Activated gamma-delta T cell treated with anti-CD3 and anti-CD28 coated beads, Interleukin-2, amount 50 U/mL, for 16 hours (primary cell): ENCODE measurements at regions not wholly inside any gene's neighbourhood (a gene's known extent, or its start where the extent isn't known, plus 50 kb on each side); places are given as distances from the start of the nearest gene placed in this dataset.
"Not testable (repeated sequence)": the region's sequence is repeated elsewhere in the genome, so short reads cannot be mapped to it uniquely, and the experiment has no call there.

Experiments
- DNase-seq: peaks from one replicate; pipeline ENCODE4 v3.0.0-alpha.2; 2020; ENCODE audit warnings: low read depth

DNA sequence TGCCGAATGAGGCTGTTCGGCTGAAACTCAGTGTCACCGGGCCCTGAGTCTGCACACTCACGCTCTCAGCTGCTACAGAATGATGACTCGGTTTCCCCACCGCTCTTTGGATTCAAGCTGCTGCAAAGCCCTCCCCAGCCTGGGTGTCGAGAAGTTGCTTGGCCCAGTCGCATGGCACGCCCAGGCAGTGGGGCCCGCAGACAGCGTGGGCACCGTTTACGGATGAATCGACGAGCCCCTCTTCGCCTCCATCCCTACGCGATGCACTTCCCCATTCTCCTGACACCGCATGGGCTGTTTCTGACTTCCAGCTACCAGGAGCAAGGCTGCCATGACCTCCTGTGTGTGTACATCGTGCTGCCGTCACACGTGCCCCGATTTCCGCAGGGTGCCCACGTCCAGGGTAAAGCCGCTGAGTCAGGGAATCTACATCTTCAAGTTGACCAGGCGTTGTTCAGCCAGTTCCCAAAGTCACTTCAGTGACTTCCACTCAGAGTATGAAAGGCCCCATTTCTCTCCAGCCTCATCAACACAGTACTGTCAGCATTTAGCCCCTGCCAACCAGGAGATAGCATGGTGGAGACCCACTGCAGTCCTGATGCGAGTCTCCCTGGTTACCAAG, 60.3 kb upstream of the GPC1 start:
- DNase-seq, result no peak

DNA sequence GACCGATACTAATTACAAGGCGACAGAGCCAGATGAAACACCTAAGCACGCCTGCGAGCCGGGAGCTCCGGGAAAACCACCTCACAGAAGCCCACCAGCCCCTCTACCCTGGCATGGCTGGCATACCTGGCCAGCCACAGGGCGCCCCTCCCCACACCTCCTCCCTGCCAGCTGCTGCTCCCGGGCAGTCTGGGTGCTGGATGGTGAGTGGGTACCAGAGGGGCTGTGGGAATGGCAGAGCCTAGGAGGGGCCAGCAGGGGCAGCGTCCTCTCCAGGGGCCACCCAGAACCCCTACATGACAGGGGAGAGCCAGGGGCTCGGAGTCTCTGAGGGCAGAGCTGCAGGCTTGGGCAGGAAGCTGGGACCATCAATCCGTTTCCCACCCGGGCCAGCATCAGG, 58.7 kb upstream of the GPC1 start:
- no peak for DNase-seq

DNA sequence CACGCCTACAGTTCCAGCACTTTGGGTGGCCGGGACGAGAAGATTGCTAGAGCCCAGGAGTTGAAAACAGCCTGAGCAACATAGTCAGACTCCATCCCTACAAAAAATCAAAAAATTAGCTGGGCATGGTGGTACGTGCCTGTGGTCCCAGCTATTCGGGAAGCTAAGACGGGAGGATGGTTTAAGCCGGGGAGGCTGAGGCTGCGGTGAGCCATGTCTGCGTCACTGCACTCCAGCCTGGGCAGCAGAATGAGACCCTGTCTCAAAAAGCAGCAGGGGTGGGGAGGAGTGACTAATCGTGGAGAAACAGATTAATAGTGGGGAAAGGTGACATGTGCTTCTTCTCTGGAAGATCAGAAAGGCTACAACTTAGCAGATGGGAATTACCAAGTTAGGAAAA, 58.1 kb upstream of the GPC1 start:
- DNase-seq, result no peak

DNA sequence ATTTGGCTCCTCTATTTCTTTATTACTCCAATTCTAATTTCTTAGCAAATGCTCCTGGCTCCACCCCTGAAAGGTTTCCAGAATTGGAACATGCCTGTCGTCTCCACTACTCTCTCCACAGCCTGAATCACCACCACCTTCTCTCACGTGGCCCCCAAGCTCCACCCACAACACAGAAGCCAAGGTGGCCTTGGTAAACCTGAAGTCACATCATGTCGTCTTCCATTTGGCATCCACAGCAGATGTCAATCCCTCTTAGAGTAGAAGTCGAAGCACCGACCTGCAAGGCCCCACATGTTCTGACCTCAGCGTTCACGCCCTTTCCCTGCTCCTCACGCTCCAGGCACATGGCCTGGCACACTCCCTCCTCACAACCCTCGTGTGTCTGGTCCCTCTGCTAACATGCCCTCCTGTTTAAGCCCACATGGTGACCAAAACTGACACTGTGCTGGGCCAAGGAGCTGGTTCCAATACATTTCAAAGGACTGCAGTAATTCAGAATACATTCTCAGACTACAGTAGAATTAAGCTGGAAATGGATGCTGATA, 56.3 kb upstream of the GPC1 start:
- no peak for DNase-seq

DNA sequence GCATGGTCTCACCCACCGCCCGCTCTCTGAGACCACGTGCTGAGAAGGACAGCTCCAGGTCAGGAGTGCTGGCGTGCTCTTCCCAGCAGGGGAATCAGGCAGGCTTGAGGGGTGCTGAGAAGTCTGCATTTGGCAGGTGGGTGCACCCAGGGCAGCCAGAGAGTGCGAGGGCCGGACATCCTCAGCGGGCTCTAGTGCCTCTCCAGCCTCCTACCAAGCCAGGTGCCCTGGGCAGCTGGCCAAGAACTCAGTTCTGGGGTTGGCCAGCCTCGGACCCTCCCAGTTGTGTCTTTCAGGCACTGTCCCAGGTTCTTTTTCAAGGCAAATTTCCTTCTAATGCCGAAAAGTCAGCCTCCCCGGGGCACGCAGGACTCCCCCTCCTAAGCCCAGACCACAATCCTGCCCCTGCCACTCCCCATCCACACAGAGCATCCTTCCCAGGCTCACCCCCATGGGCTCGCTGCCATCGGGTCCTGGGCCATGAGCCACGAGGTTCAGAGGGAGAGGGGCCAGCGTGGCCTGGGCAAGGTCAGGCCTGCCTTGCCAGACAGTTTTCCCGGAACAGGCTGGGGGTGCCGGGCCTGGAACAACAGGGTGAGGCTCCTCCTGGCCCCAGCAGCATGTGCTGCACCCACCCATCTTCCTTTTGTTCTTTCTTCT, 52.2 kb upstream of the GPC1 start:
- DNase-seq, result no peak

DNA sequence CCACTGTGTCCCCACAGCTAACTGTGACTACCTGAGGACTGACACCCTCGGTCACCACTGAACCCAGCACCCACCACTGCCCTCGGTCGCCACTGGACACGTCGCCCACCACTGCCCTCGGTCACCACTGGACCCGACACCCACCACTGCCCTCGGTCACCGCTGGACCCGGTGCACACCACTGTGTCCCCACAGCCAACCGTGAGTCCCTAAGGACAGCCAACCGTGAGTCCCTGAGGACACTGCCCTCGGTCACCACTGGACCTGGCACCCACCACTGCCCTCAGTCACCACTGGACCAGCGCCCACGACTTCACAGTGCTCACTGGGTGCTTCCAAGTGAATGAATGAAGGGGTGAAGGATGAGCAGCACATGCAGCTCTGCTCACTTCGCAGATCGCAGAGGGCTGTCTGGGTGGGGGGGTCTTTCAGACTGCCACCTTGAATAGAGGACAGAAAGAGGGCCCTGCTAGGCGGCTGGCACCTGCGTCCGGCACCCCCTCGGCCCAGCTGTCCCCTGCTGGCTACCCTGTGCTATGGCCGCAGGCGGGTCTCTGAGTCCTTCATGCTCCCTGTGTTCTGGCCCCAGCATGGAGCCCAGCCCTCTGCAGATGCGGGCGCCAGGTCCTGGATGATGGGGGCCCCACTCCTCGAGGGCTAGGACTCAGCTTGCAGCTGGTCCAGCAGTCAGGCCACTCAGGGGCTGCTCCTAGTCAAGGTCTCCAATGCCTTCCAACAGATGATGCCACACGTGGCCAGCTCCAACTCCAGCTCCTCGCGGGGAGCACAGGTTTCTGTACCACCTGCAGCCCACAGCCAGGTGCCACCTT, 51.4 kb upstream of the GPC1 start:
- no peak for DNase-seq

DNA sequence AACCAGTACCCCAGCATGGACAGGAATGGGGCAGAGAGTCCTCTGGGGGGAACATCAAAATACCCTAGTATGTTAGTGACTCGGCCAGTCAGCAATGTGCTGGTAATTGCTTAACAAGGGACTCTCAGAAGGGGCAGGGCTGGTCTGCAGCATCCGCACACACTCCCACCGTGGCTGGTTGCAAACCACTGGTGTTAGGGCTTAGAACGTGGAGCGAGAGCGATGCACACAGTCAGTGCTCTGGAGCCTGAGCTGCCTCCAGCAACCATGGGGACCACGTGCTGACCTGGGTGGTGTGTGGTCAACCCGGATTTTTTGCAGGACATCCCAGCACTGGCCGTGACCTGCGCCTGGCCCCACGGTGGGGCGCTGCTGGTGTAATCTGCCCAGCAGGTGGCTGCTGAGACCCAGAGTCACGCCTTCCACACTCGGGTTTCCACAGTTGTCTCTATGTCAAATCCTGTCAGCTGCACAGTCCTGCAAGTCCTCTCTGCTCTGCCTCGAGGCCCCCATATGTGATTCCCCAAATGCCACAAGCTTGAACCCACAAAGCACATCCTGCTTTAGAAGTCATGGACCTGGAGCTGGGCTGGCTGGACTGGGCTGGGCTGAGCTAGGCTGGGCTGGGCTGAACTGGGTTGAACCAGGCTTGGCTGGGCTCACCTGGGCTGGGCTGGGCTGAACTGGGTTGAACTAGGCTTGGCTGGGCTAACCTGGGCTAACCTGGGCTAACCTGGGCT, 50.6 kb upstream of the GPC1 start:
- DNase-seq, result no peak

DNA sequence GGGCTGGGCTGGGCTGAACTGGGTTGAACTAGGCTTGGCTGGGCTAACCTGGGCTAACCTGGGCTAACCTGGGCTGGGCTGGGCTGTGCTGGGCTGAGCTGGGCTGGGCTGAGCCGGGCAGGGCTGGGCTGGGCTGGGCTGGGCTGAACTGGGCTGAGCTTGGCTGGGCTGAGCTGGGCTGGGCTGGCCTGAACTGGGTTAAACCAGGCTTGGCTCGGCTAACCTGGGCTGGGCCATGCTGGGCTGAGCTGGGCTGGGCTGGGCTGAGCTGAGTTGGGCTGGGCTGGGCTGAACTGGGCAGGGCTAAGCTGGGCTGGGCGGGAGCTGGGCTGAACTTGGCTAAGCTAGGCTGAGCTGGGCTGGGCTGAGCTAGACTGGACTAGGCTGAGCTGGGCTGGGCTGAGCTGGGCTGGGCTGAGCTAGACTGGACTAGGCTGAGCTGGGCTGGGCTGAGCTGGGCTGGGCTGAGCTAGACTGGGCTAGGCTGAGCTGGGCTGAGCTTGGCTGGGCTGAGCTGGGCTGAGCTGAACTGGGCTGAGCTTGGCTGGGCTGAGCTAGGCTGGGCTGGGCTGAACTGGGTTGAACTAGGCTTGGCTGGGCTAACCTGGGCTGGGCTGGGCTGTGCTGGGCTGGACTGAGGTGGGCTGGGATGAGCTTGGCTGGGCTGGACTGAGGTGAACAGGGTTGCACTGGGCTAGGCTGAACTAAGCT, 49.9 kb upstream of the GPC1 start:
- not testable (repeated sequence) for DNase-seq
